ENCODE measurements at regions not wholly inside any gene's neighbourhood (a gene's known extent, or its start where the extent isn't known, plus 50 kb on each side); places are given as distances from the start of the nearest gene placed in this dataset.
"Not testable (repeated sequence)": the region's sequence is repeated elsewhere in the genome, so short reads cannot be mapped to it uniquely, and the experiment has no call there.

DNA sequence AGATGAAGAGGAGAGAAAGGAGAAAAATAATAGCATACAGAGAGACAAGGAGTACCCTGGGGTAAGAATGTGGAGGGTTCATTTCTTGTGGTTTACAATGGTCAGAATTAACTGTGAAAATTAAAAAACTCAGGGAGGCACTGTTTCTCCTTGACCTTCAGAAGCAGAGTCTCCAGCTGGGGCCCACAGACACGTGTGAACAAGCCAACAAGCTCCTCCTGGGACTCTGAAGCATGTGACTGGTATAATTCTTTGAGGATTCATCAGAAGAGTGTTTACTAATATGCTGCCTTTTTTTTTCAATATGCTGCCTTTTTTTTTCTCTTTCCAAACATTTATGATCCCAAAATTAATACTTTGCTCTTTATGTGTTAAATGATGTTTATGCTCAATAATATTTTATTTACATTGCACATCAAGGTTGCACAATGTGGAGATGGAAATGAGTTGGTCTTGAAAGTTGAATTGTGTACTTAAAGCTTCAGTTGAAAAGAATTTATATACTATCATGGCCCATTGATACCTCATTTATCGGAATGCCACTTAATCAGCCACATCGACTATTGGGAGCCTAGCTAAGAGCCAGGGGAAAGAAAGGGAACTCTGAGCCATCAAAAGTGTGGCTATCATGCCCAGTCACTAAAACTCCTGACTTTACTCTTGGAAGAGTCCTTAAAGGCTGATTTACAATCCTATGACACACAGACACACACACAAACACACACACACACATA lies 134.7 kb upstream of the RHOBTB1 start:
- no peak for DNase-seq

DNA sequence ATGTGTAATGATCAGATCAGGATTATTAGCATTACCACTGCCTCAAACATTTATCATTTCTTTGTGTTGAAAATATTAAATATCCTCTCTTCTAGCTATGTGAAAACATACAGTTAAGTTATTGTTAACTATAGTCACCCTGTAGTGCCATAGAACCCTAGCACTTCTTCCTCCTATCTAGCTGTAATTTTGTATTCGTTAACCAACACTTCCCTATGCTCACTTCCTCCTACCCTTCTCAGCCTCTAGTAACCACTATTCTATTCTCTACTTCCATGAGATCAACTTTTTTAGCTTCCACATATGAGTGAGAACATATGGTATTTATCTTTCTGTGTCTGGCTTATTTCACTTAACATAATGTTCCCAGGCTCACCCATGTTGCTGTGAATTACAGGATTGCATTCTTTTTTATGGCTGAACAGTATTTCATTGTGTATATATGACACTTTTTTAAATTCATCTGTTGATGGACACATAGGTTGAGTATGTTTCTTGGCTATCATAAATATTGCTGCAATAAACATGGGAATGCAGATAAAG lies 132.7 kb upstream of the RHOBTB1 start:
- no peak for DNase-seq

- no peak for DNase-seq
These were observed 129.4 kb upstream of the RHOBTB1 start for GRCh38 chr10:61073391-61073790.

GRCh38 chr10:61071580-61071979 lies 127.6 kb upstream of the RHOBTB1 start:
- no peak for DNase-seq

DNA sequence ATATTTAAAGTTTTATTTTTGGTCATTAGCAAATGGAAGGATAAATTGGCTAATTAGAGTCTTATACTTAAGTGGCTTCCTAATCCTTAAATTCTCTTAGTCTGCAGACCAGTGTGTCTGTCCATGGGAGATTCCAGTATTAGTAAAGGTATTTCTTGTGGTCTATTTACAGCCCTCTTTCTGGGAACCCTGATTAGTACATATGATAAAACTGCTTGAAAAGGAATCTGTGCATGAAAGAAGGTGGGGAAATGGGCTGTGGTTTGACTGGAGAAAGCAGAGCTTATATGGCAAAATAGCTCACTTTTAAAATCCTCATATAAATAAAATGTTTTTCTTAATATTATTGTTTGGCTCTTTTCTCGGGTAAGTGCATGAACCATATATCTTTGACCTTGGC lies 124.5 kb upstream of the RHOBTB1 start:
- DNase-seq, result no peak

GRCh38 chr10:61067671-61068336 lies 123.8 kb upstream of the RHOBTB1 start:
- no peak for DNase-seq

DNA sequence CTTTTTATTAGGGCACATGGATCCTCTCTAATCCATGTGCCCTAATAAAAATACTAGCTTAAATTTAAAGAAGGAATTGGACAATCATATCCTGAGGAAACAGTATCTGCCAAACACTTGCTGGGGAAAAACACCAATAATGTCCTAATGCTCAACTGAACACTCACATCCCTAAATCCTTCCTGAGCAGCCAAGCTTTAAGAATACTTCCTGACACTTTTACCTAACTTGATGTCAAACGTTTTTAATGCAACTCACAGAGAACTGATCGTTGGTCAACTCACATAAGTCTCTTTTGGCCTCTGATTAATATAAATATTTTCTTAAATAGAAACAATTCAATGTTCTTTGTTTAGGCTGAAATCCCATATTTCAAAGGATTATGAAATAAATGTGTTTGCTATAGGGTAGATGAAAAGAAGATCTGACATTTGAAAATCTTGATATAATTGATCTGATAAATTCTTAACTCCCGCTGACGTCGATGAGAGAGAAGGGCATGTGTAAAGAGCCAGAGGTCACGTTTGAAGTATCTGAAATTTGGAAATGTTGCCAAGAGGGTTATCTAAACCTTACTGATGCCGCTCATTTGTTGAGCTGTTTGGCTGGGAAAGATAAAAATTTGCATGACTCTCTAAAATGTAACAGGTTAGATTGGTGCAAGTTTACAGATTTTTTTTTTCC lies 122.8 kb upstream of the RHOBTB1 start:
- no peak for DNase-seq

DNA sequence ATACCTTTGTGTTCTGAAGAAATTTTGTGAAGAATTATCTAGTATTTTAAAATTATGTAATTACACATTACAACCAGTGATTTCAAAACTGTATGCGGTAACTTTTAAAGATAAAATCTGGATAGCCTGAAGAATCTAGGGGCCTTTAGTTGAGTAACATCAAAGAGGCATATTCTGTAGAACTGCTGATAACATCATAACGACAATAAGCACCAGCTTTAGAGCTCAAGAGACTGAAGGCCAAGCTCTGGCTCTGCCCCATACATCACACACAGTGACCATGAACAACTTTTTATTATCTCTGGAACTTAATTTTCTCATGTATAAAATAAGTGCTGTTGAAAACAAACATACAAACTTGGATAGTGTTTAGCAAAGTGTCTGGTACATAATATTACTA lies 121.1 kb upstream of the RHOBTB1 start:
- no peak for DNase-seq

DNA sequence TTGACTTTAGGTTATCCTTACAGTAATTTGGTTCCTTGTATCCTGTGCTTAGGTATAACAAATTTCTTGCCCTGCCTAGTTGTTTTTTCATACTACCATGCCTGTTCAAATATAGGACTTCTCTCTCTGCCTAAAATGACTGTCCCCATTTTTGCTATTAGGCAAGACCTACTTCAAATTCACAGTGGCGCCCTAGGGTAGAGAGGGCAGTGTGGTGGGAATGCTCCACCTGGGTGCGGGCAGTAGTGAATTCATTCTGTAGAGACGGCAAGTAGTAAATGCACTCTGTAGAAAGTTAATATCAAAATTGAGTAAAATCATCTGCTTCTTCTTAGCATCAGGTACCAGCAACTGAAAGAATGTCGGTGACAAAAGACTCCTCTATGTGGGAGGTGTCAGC lies 120.4 kb upstream of the RHOBTB1 start:
- no peak for DNase-seq

GRCh38 chr10:61063901-61064300 lies 119.9 kb upstream of the RHOBTB1 start:
- DNase-seq, result no peak

GRCh38 chr10:61063034-61063433 lies 119.0 kb upstream of the RHOBTB1 start:
- DNase-seq, result no peak

- DNase-seq, result no peak
These were observed 118.0 kb upstream of the RHOBTB1 start for GRCh38 chr10:61061923-61062504.

GRCh38 chr10:61059636-61060035 lies 115.7 kb upstream of the RHOBTB1 start:
- DNase-seq, result no peak

DNA sequence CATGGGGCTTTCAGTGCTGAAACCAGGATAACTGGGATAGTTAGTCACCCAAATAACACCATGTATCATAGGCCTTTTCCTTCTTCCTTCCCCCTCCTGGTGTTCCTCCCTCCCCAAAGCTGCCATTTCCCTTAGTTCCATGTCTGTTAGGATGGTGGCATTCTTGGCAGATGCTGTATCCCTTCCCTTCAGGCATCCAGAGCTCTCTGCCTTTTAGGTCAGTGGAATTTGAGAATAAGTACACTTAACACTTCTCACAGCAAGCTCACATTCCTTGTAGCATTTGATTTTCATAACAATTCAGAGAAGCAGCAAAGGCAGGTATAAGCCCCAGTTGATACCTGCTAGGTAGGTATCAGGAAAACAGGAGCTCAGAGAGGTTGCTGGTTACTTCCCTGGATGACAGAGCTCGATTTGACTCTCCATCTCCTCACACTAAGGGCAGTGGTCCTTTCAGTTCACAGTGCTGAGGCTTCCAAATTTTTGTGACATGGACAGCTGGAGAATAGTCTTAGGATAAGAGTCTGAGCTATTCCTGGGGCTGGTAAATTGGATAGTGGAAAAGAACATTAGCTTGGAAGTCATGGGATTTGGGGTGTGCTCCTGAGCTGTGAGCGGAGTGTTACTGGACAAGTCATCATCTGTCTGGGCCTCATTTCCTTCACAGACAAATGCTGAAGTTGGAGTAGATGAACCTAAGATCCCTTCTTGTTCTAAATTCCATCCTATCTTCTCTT lies 108.7 kb upstream of the RHOBTB1 start:
- DNase-seq, result no peak

DNA sequence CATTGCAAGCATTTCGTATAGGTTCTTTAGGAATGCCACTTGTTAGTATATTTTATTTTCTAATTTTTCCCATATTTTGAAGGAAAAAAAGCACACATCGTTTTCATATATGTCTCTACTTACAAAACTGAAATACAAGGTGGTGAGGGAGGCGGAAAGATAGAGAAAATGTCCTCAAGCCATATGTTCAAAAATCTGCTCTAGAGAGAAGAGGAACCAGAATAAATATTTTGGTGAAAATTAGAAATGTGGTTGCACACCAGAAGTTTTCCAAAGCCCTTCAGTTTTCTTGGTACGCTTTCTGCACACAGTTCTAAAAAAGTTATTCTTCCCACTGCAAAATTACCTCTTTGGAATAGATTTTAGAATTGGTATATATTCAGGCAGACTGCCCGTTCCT lies 107.4 kb upstream of the RHOBTB1 start:
- DNase-seq, result no peak

DNA sequence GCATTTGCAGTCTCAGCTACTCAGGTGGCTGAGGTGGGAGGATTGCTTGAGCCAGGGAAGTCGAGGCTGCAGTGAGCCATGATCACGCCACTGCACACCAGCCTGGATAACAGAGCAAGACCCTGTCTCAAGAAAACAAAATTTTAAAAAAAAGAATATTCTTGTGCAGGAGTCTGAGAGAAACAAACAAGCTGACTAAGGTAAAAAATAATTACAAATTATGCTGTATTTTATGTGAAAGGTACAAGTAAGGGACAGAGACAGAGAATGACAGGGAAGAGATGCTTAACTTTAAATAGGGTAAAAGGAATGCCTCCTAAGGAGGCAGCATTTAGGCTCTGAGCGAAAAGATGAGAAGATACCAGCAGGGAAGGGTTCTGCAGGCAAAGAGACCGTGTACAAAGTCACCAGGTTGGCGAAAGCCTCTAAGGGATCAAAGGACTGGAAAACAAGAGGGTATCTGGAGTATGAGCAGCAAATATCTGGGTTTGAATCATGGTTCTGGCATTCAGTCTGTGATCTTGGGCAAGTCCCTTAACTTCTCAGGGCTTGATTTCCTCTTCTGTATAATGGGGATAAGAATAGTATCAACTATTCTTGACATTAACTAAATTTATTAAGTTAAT lies 106.2 kb upstream of the RHOBTB1 start:
- no peak for DNase-seq

DNA sequence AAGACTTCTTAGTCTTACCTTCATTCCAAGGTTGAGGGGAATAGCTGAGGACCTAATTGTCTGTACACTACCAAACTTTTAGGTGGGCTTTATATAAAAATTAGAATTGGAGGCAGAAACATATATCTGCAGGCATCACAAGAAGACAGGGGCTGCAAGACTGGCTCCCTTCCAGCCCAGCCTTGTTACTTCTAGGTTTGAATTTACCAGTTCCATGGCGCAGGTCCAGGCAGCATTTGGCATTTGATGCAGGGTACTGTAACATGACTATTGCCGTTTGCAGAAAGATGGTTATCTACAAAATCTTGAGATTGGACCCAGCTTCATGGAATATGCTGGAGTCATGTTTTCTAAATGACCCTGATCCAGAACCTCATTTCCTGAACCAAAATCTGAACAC lies 105.4 kb upstream of the RHOBTB1 start:
- no peak for DNase-seq

DNA sequence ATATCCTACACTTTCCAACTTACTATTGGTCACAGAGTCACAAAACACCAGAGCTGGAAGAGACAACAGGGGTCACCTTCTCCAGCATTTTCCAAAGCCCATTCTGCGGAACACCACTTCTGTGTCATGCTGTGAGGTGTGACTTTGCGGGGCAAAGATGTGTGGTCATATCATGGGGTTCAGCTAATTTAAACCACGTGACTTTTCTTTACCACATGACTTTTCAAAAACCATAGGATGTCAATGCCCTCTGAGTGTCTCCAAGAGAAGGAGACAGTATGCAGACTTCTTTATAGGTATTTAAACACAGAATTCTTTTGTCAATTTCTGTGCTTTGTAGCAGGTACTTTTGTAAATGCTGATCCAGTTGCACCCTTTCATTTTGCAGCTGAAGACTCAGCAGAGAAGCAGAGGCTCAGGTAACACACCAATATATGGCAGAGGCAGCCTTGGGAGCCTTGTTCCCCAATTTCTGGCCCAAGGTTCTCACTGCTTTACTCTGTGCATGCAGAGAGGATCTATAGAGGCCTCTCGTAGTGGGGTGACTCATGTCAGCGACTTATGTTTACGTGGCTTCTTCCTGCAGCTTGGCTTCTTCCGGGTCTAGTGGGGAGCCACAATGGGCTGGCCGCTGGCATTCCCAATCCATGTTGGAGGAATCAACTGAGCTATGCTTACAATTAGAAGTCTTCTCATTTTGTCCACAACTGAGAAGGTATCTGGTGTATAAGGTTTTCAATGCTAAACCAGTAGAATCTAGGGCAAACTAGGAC lies 104.0 kb upstream of the RHOBTB1 start:
- DNase-seq, result no peak

DNA sequence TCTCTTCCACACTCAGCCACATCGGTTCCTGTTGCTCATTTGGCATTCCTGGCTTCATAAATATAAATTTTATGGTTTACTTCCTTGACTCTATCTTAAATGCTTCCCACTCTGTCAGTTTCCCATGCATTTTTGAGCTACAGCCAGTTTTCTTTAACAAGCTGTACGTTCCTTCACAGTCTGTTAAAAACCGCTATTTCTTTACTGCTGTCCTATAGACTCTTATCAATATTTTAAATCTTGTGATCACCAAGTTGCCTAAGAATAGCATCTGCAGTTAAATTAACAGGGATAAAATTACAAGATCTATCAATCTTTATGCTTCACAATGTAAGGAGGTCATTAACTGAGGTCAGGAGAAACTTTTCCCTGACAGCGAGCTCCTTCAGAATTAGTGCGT lies 103.1 kb upstream of the RHOBTB1 start:
- no peak for DNase-seq

GRCh38 chr10:61045480-61045879 lies 101.5 kb upstream of the RHOBTB1 start:
- DNase-seq, result not testable (repeated sequence)

DNA sequence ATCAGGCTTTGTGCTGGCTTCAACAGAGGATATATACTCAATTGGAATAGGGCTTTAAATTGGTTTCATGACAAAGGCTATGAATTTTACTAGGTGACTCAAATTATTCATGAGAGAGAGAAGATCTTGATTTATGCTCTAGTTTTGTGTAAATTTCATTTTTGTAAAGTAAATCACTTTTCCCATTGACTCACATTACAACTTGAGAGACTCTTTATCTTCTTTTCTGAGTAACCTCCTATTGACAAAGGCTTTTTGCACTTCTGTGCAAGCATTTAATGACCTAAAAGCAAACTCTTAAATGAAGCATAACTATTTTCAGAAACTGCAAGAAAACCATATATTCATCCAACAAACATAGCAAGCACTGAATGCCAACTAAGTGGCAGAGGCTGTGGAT lies 98.5 kb upstream of the RHOBTB1 start:
- DNase-seq, result no peak
